Endothelial cell of umbilical vein (primary cell): ENCODE measurements at regions not wholly inside any gene's neighbourhood (a gene's known extent, or its start where the extent isn't known, plus 50 kb on each side); places are given as distances from the start of the nearest gene placed in this dataset.

Experiments
- BruUV-seq: library from RNA; stranded (reverse); fragments of 400-500 nt; replicated peaks from 2 replicates; lab custom pipeline; 2021; lab: Mats Ljungman, UMichigan
- CTCF ChIA-PET: fragments of 300-600, 350-600 bp; sonication (Branson Sonifier 250); formaldehyde crosslinking; loops from one replicate; lab custom pipeline; 2021; ENCODE audit warnings: antibody characterized with exemption, inconsistent platforms; lab: Charles Lee
- POLR2A ChIA-PET: fragments of 300-600, 350-600 bp; sonication (Branson Sonifier 250); formaldehyde crosslinking; loops from one replicate; lab custom pipeline; 2021; ENCODE audit warnings: antibody characterized with exemption, inconsistent platforms; lab: Charles Lee
- DNase-seq: peaks from one replicate; pipeline ENCODE4 v3.0.0-alpha.2; 2011; ENCODE audit warnings: low read depth, low spot score
- FAIRE-seq: peaks from 2 replicates; lab custom pipeline; 2011; peaks lifted over from hg19 to GRCh38; lab: Jason Lieb, UNC
- H2AFZ ChIP-seq: 2 replicates; pipeline ENCODE4 v1.6.0; 2012; ENCODE audit warnings: low read depth, low read length, control low read depth, inconsistent platforms
- H3K27ac ChIP-seq: 2 replicates; pipeline ENCODE4 v1.5.1; 2011; ENCODE audit warnings: low read depth, mild to moderate bottlenecking, control low read depth, low read length, moderate library complexity; ENCODE audit not compliant: insufficient read depth
- H3K27me3 ChIP-seq, 2 experiments: 2 replicates each; pipeline versions ENCODE4 v1.6.0 to v1.6.1; 2011; ENCODE audit warnings: low read length in 2 of 2, mixed read lengths in 1 of 2; ENCODE audit not compliant: control insufficient read depth in 2 of 2, insufficient read depth in 2 of 2
- H3K36me3 ChIP-seq, 2 experiments: 2 replicates in 1 of 2; 3 replicates in 1 of 2; pipeline ENCODE4 v1.5.1; 2011; ENCODE audit warnings: low read length in 2 of 2, mild to moderate bottlenecking in 1 of 2, moderate library complexity in 1 of 2; ENCODE audit not compliant: control insufficient read depth in 2 of 2, insufficient read depth in 2 of 2; ENCODE audit errors: extremely low read depth in 1 of 2
- H3K4me1 ChIP-seq: 3 replicates; pipeline ENCODE4 v1.5.1; 2011; ENCODE audit warnings: mild to moderate bottlenecking, low read length; ENCODE audit not compliant: control insufficient read depth, insufficient read depth; ENCODE audit errors: extremely low read depth
- H3K4me2 ChIP-seq: 2 replicates; pipeline ENCODE4 v1.6.1; 2011; ENCODE audit warnings: low read length, control low read depth, mixed read lengths; ENCODE audit not compliant: insufficient read depth
- H3K4me3 ChIP-seq, 3 experiments: fragments of 200-600 bp in 1 of 3; sonication (generic), shearing (Covaris generic) in 1 of 3; replicated peaks in 1 of 3; 2 replicates each; pipeline ENCODE4 v1.5.1; 2011 to 2016; ENCODE audit warnings: control low read depth in 3 of 3, low read length in 3 of 3, mild to moderate bottlenecking in 2 of 3, inconsistent platforms in 1 of 3, low read depth in 1 of 3, moderate library complexity in 1 of 3; ENCODE audit not compliant: insufficient read depth in 1 of 3
- H3K79me2 ChIP-seq: 2 replicates; pipeline ENCODE4 v1.6.0; 2012; ENCODE audit warnings: low read length, inconsistent platforms; ENCODE audit not compliant: control insufficient read depth, insufficient read depth
- H3K9ac ChIP-seq: replicated peaks from 2 replicates; pipeline ENCODE3; 2011; ENCODE audit warnings: low read length, control low read depth; ENCODE audit not compliant: insufficient read depth; ENCODE audit errors: extremely low read depth
- H3K9me1 ChIP-seq: replicated peaks from 3 replicates; pipeline ENCODE4 v1.6.0; 2011; ENCODE audit warnings: mild to moderate bottlenecking, low read length; ENCODE audit not compliant: control insufficient read depth, insufficient read depth; ENCODE audit errors: extremely low read depth
- H3K9me3 ChIP-seq: replicated peaks from 2 replicates; pipeline ENCODE4 v1.5.1; 2012; ENCODE audit warnings: low read length, inconsistent platforms; ENCODE audit not compliant: control insufficient read depth, insufficient read depth
- H4K20me1 ChIP-seq: replicated peaks from 2 replicates; pipeline ENCODE3; 2011; ENCODE audit warnings: mild to moderate bottlenecking, low read length; ENCODE audit not compliant: control insufficient read depth, insufficient read depth; ENCODE audit errors: extremely low read depth
- CTCF ChIP-seq, 2 donors: IDR thresholded peaks; 1 replicate in 1 of 2; 2 replicates in 1 of 2; pipeline ENCODE4 v1.5.1; 2011; ENCODE audit warnings: low read length in 2 of 2, mild to moderate bottlenecking in 2 of 2, moderate library complexity in 2 of 2, control low read depth in 1 of 2, inconsistent platforms in 1 of 2, low read depth in 1 of 2; ENCODE audit not compliant: insufficient read depth in 1 of 2; ENCODE audit errors: extremely low read depth in 1 of 2
- EZH2 ChIP-seq: IDR thresholded peaks from 2 replicates; pipeline ENCODE4 v1.6.1; 2012; ENCODE audit warnings: borderline replicate concordance, low read depth, mild to moderate bottlenecking, moderate library complexity, low read length, inconsistent platforms; ENCODE audit not compliant: severe bottlenecking
- FOS ChIP-seq: IDR thresholded peaks from 2 replicates; pipeline ENCODE4 v1.6.1; 2011; ENCODE audit warnings: mild to moderate bottlenecking, low read length, moderate library complexity, borderline replicate concordance; ENCODE audit not compliant: insufficient read depth
- GATA2 ChIP-seq: IDR thresholded peaks from 2 replicates; pipeline ENCODE4 v1.7.0; 2011; ENCODE audit warnings: low read depth, mild to moderate bottlenecking, moderate library complexity, mixed read lengths, low read length; ENCODE audit not compliant: insufficient read length, insufficient read depth
- MAX ChIP-seq: IDR thresholded peaks from 2 replicates; pipeline ENCODE4 v1.6.1; 2011; ENCODE audit not compliant: insufficient read depth, insufficient read length
- MYC ChIP-seq: IDR thresholded peaks from one replicate; pipeline ENCODE4 v1.6.1; 2011; ENCODE audit warnings: mild to moderate bottlenecking, low read depth, low read length
- POLR2A ChIP-seq: IDR thresholded peaks from 2 replicates; pipeline ENCODE4 v1.6.1; 2012; ENCODE audit warnings: low read depth, mild to moderate bottlenecking, control low read depth, low read length
- POLR2AphosphoS5 ChIP-seq: IDR thresholded peaks from 2 replicates; pipeline ENCODE4 v1.6.1; 2012; ENCODE audit warnings: low read depth, mild to moderate bottlenecking, control low read depth, low read length, moderate library complexity; ENCODE audit not compliant: insufficient read depth
- dilution Hi-C: fragments of 300-500 bp; cut with MboI; formaldehyde crosslinking; loops from one replicate; pipeline ENCODE4 v1.15.0; 2019; ENCODE audit warnings: low sequenced_read_pairs; ENCODE audit not compliant: extremely low pct_ligation_motif_present
- intact Hi-C: fragments of 100-400 bp; cut with micrococcal nuclease; formaldehyde crosslinking; loops from one replicate; pipeline ENCODE4 v1.10.0; 2022

- FAIRE-seq, result no peak
- H3K36me3 ChIP-seq, result no peaks in the 10 kb centered on the region
- H3K4me2 ChIP-seq, result no peak overlapping the region
- no peak overlapping the region for H3K9ac ChIP-seq
- H2AFZ ChIP-seq, result no peak overlapping the region
- no peaks in the 10 kb centered on the region for H3K79me2 ChIP-seq
- no peaks in the 10 kb centered on the region for H3K9me1 ChIP-seq
- ChIA-PET CTCF (interaction anchor here (1.3 kb wide), 1 partner anchor 20 kb away, joined by 3 read pairs; no protein-coding TSS in a partner anchor), POLR2A (no interaction called here)
- H4K20me1 ChIP-seq, result no peaks in the 10 kb centered on the region
- intact Hi-C loops, result no loop called here
- TF ChIP-seq MAX, result no peak
- TF ChIP-seq FOS, result no peak
- TF ChIP-seq MYC, result no peak
- TF ChIP-seq GATA2, result no peak
- no peak for TF ChIP-seq CTCF (IDR thresholded peaks at IDR 0.05; ENCODE audit: extremely low read depth in 1 of 2, insufficient read depth in 1 of 2, low read depth in 1 of 2, low read length in 2 of 2)
- TF ChIP-seq EZH2, result no peak
- no peak for TF ChIP-seq POLR2A
- no peak for TF ChIP-seq POLR2AphosphoS5
- no peaks in the 10 kb centered on the region for H3K9me3 ChIP-seq
- no peak overlapping the region for H3K27ac ChIP-seq
- dilution Hi-C loops, result no loop called here
- no peak for DNase-seq
- BruUV-seq, result no TSS peak
- no peaks in the 10 kb centered on the region for H3K4me1 ChIP-seq
- no peaks in the 10 kb centered on the region for H3K27me3 ChIP-seq
- no peak overlapping the region for H3K4me3 ChIP-seq
Measured at GRCh38 chr12:76246611-76247010, 101.6 kb downstream of the BBS10 start.
